ENCODE measurements at regions not wholly inside any gene's neighbourhood (a gene's known extent, or its start where the extent isn't known, plus 50 kb on each side); places are given as distances from the start of the nearest gene placed in this dataset.
A peak's percentile ranks its signal among the peaks of the same experiment; 100 is the strongest.
"Not testable (repeated sequence)": the region's sequence is repeated elsewhere in the genome, so short reads cannot be mapped to it uniquely, and the experiment has no call there.

- CTCF ChIA-PET; intact Hi-C loops (cut with micrococcal nuclease; ENCODE audit: unreplicated experiment); H3K36me3 ChIP-seq (ENCODE audit: control insufficient read depth, insufficient read depth, low read length); H3K9me3 Mint-ChIP-seq (ENCODE audit: unreplicated experiment); H3K4me1 ChIP-seq; POLR2A ChIA-PET; H3K27me3 Mint-ChIP-seq (ENCODE audit: insufficient read depth, unreplicated experiment); H3K27me3 ChIP-seq (replicated peaks; ENCODE audit: control insufficient read depth, insufficient read depth, low read length); BruUV-seq (replicated peaks); DNase-seq; H3K4me3 Mint-ChIP-seq (ENCODE audit: unreplicated experiment); H3K36me3 Mint-ChIP-seq (ENCODE audit: insufficient read depth, unreplicated experiment); H3K4me1 Mint-ChIP-seq (ENCODE audit: low read depth, unreplicated experiment); H3K9me3 ChIP-seq; H3K4me3 ChIP-seq (ENCODE audit: low read depth, low read length); H3K27ac Mint-ChIP-seq (ENCODE audit: unreplicated experiment): not testable (repeated sequence)
These were observed 900.1 kb upstream of the TPTE start for GRCh38 chr21:9621121-9621793.

GRCh38 chr21:9628051-9628450, 893.3 kb upstream of the TPTE start:
- H3K4me1 ChIP-seq; CTCF ChIA-PET; H3K27me3 ChIP-seq (replicated peaks; ENCODE audit: control insufficient read depth, insufficient read depth, low read length); H3K9me3 ChIP-seq; intact Hi-C loops (cut with micrococcal nuclease; ENCODE audit: unreplicated experiment); H3K27me3 Mint-ChIP-seq (ENCODE audit: insufficient read depth, unreplicated experiment); POLR2A ChIA-PET; BruUV-seq (replicated peaks); H3K4me3 ChIP-seq (ENCODE audit: low read depth, low read length); H3K9me3 Mint-ChIP-seq (ENCODE audit: unreplicated experiment); DNase-seq; H3K36me3 Mint-ChIP-seq (ENCODE audit: insufficient read depth, unreplicated experiment); H3K27ac Mint-ChIP-seq (ENCODE audit: unreplicated experiment); H3K4me3 Mint-ChIP-seq (ENCODE audit: unreplicated experiment); H3K4me1 Mint-ChIP-seq (ENCODE audit: low read depth, unreplicated experiment); H3K36me3 ChIP-seq (ENCODE audit: control insufficient read depth, insufficient read depth, low read length): not testable (repeated sequence)

GRCh38 chr21:9647409-9647808, 874.0 kb upstream of the TPTE start:
- CTCF ChIA-PET; intact Hi-C loops (cut with micrococcal nuclease; ENCODE audit: unreplicated experiment); H3K27ac Mint-ChIP-seq (ENCODE audit: unreplicated experiment); DNase-seq; H3K4me1 Mint-ChIP-seq (ENCODE audit: low read depth, unreplicated experiment); H3K27me3 Mint-ChIP-seq (ENCODE audit: insufficient read depth, unreplicated experiment); H3K4me3 Mint-ChIP-seq (ENCODE audit: unreplicated experiment); POLR2A ChIA-PET; H3K36me3 ChIP-seq (ENCODE audit: control insufficient read depth, insufficient read depth, low read length); H3K4me3 ChIP-seq (ENCODE audit: low read depth, low read length); H3K27me3 ChIP-seq (replicated peaks; ENCODE audit: control insufficient read depth, insufficient read depth, low read length); H3K9me3 ChIP-seq; BruUV-seq (replicated peaks); H3K9me3 Mint-ChIP-seq (ENCODE audit: unreplicated experiment); H3K36me3 Mint-ChIP-seq (ENCODE audit: insufficient read depth, unreplicated experiment); H3K4me1 ChIP-seq: not testable (repeated sequence)

GRCh38 chr21:9648331-9648730, 873.1 kb upstream of the TPTE start:
- intact Hi-C loops (cut with micrococcal nuclease; ENCODE audit: unreplicated experiment); H3K4me1 ChIP-seq; H3K4me3 Mint-ChIP-seq (ENCODE audit: unreplicated experiment); DNase-seq; H3K4me3 ChIP-seq (ENCODE audit: low read depth, low read length); H3K36me3 ChIP-seq (ENCODE audit: control insufficient read depth, insufficient read depth, low read length); H3K9me3 ChIP-seq; BruUV-seq (replicated peaks); POLR2A ChIA-PET; H3K36me3 Mint-ChIP-seq (ENCODE audit: insufficient read depth, unreplicated experiment); H3K27me3 ChIP-seq (replicated peaks; ENCODE audit: control insufficient read depth, insufficient read depth, low read length); H3K4me1 Mint-ChIP-seq (ENCODE audit: low read depth, unreplicated experiment); CTCF ChIA-PET; H3K27ac Mint-ChIP-seq (ENCODE audit: unreplicated experiment); H3K9me3 Mint-ChIP-seq (ENCODE audit: unreplicated experiment); H3K27me3 Mint-ChIP-seq (ENCODE audit: insufficient read depth, unreplicated experiment): not testable (repeated sequence)

GRCh38 chr21:9648947-9649720, 872.2 kb upstream of the TPTE start:
- H3K4me1 ChIP-seq; H3K27me3 Mint-ChIP-seq (ENCODE audit: insufficient read depth, unreplicated experiment); H3K36me3 Mint-ChIP-seq (ENCODE audit: insufficient read depth, unreplicated experiment); POLR2A ChIA-PET; H3K36me3 ChIP-seq (ENCODE audit: control insufficient read depth, insufficient read depth, low read length); H3K27me3 ChIP-seq (replicated peaks; ENCODE audit: control insufficient read depth, insufficient read depth, low read length); BruUV-seq (replicated peaks); H3K9me3 ChIP-seq; H3K4me3 ChIP-seq (ENCODE audit: low read depth, low read length); intact Hi-C loops (cut with micrococcal nuclease; ENCODE audit: unreplicated experiment); H3K27ac Mint-ChIP-seq (ENCODE audit: unreplicated experiment); CTCF ChIA-PET; H3K4me1 Mint-ChIP-seq (ENCODE audit: low read depth, unreplicated experiment); H3K9me3 Mint-ChIP-seq (ENCODE audit: unreplicated experiment); DNase-seq; H3K4me3 Mint-ChIP-seq (ENCODE audit: unreplicated experiment): not testable (repeated sequence)

- H3K36me3 ChIP-seq (ENCODE audit: control insufficient read depth, insufficient read depth, low read length); H3K36me3 Mint-ChIP-seq (ENCODE audit: insufficient read depth, unreplicated experiment); H3K9me3 ChIP-seq; CTCF ChIA-PET; POLR2A ChIA-PET; H3K9me3 Mint-ChIP-seq (ENCODE audit: unreplicated experiment); BruUV-seq (replicated peaks); H3K4me3 ChIP-seq (ENCODE audit: low read depth, low read length); intact Hi-C loops (cut with micrococcal nuclease; ENCODE audit: unreplicated experiment); H3K27me3 Mint-ChIP-seq (ENCODE audit: insufficient read depth, unreplicated experiment); H3K4me3 Mint-ChIP-seq (ENCODE audit: unreplicated experiment); H3K4me1 ChIP-seq; H3K4me1 Mint-ChIP-seq (ENCODE audit: low read depth, unreplicated experiment); H3K27ac Mint-ChIP-seq (ENCODE audit: unreplicated experiment); H3K27me3 ChIP-seq (replicated peaks; ENCODE audit: control insufficient read depth, insufficient read depth, low read length): not testable (repeated sequence)
- DNase-seq: peak in 1 of 2 experiments; percentile 2
These were observed 868.6 kb upstream of the TPTE start for GRCh38 chr21:9652819-9653218.

GRCh38 chr21:9655221-9655620, 866.2 kb upstream of the TPTE start:
- BruUV-seq (replicated peaks); H3K4me3 ChIP-seq (ENCODE audit: low read depth, low read length); H3K27me3 Mint-ChIP-seq (ENCODE audit: insufficient read depth, unreplicated experiment); POLR2A ChIA-PET; H3K4me1 ChIP-seq; DNase-seq; H3K27ac Mint-ChIP-seq (ENCODE audit: unreplicated experiment); H3K4me1 Mint-ChIP-seq (ENCODE audit: low read depth, unreplicated experiment); CTCF ChIA-PET; H3K9me3 ChIP-seq; H3K9me3 Mint-ChIP-seq (ENCODE audit: unreplicated experiment); H3K36me3 Mint-ChIP-seq (ENCODE audit: insufficient read depth, unreplicated experiment); H3K4me3 Mint-ChIP-seq (ENCODE audit: unreplicated experiment); H3K27me3 ChIP-seq (replicated peaks; ENCODE audit: control insufficient read depth, insufficient read depth, low read length); H3K36me3 ChIP-seq (ENCODE audit: control insufficient read depth, insufficient read depth, low read length); intact Hi-C loops (cut with micrococcal nuclease; ENCODE audit: unreplicated experiment): not testable (repeated sequence)
